ENCODE measurements at regions not wholly inside any gene's neighbourhood (a gene's known extent, or its start where the extent isn't known, plus 50 kb on each side); places are given as distances from the start of the nearest gene placed in this dataset.

- no peak overlapping the region for H3K18ac ChIP-seq (ENCODE audit: low read depth in 1 of 2, low read length in 2 of 2)
- 59% methylated on average over 11 of the region's 15 CpGs for WGBS
Observed at GRCh38 chr13:30019648-30020626, 169.5 kb upstream of the UBL3 start.

GRCh38 chr13:30017880-30018279 is 167.5 kb upstream of the UBL3 start:
- H2BK15ac ChIP-seq (ENCODE audit: low read depth, poor library complexity, severe bottlenecking) = no peak overlapping the region
- H3K23ac ChIP-seq (ENCODE audit: low read length in 2 of 2) = no peak overlapping the region
- no peak overlapping the region for H3K27ac ChIP-seq (ENCODE audit: low read length, poor library complexity, severe bottlenecking)
- H3K9ac ChIP-seq (ENCODE audit: low read length) = no peak overlapping the region
- no peaks in the 10 kb centered on the region for H3K9me3 ChIP-seq (ENCODE audit: control insufficient read depth, low read length)
- H3K4ac ChIP-seq (ENCODE audit: low read depth in 1 of 2, low read length in 2 of 2) = no peak overlapping the region
- H3K14ac ChIP-seq (ENCODE audit: low read length in 2 of 2) = no peak overlapping the region
- no peak overlapping the region for H4K8ac ChIP-seq (ENCODE audit: low read length)
- H3K36me3 ChIP-seq (ENCODE audit: control insufficient read depth in 1 of 2, insufficient read depth in 2 of 2, low read depth in 1 of 2, low read length in 2 of 2) = no peaks in the 10 kb centered on the region
- H3K18ac ChIP-seq (ENCODE audit: low read depth in 1 of 2, low read length in 2 of 2) = no peak overlapping the region
- H2AK5ac ChIP-seq (ENCODE audit: low read length, severe bottlenecking) = no peak overlapping the region
- DNase-seq = no peak
- H2BK12ac ChIP-seq (ENCODE audit: low read length in 2 of 2) = no peak overlapping the region
- H3K27me3 ChIP-seq (ENCODE audit: control insufficient read depth in 1 of 2, insufficient read depth in 1 of 2, low read length in 2 of 2) = peaks cover 0 to 20% of the 10 kb centered on the region in 2 experiments
- no peak overlapping the region for H2BK5ac ChIP-seq (ENCODE audit: low read depth, low read length, poor library complexity, severe bottlenecking)
- no peak overlapping the region for H2AFZ ChIP-seq (ENCODE audit: low read depth, low read length)
- WGBS = 64% methylated on average over 3 of the region's 4 CpGs
- no peaks in the 10 kb centered on the region for H3K79me1 ChIP-seq (replicated peaks; ENCODE audit: low read length, poor library complexity, severe bottlenecking)
- no peak overlapping the region for H4K91ac ChIP-seq (ENCODE audit: low read length)
- H3K4me2 ChIP-seq (ENCODE audit: low read length, poor library complexity, severe bottlenecking) = no peak overlapping the region
- H2BK120ac ChIP-seq (ENCODE audit: low read depth, low read length) = no peak overlapping the region
- H3K4me3 ChIP-seq (ENCODE audit: insufficient read depth in 1 of 2, low read depth in 1 of 2, low read length in 2 of 2) = no peak overlapping the region
- H3K4me1 ChIP-seq (ENCODE audit: control insufficient read depth, insufficient read depth, low read depth, low read length) = peaks cover 6% of the 10 kb centered on the region

More at GRCh38 chr13:30019648-30020626, 169.5 kb upstream of the UBL3 start:
- no peak overlapping the region for H2BK12ac ChIP-seq (ENCODE audit: low read length in 2 of 2)
- H2AFZ ChIP-seq (ENCODE audit: low read depth, low read length) = no peak overlapping the region
- no peaks in the 10 kb centered on the region for H3K79me1 ChIP-seq (replicated peaks; ENCODE audit: low read length, poor library complexity, severe bottlenecking)
- H3K4me3 ChIP-seq (ENCODE audit: insufficient read depth in 1 of 2, low read depth in 1 of 2, low read length in 2 of 2) = no peak overlapping the region
- H2BK5ac ChIP-seq (ENCODE audit: low read depth, low read length, poor library complexity, severe bottlenecking) = no peak overlapping the region
- no peak overlapping the region for H3K9ac ChIP-seq (ENCODE audit: low read length)
- H3K4me1 ChIP-seq (ENCODE audit: control insufficient read depth, insufficient read depth, low read depth, low read length) = peaks cover 6% of the 10 kb centered on the region
- H2AK5ac ChIP-seq (ENCODE audit: low read length, severe bottlenecking) = no peak overlapping the region
- H4K91ac ChIP-seq (ENCODE audit: low read length) = no peak overlapping the region
- H3K4ac ChIP-seq (ENCODE audit: low read depth in 1 of 2, low read length in 2 of 2) = no peak overlapping the region
- no peak overlapping the region for H2BK120ac ChIP-seq (ENCODE audit: low read depth, low read length)
- no peak overlapping the region for H3K27ac ChIP-seq (ENCODE audit: low read length, poor library complexity, severe bottlenecking)
- peaks cover 0 to 10% of the 10 kb centered on the region in 2 experiments for H3K27me3 ChIP-seq (ENCODE audit: control insufficient read depth in 1 of 2, insufficient read depth in 1 of 2, low read length in 2 of 2)
- H3K23ac ChIP-seq (ENCODE audit: low read length in 2 of 2) = no peak overlapping the region
- no peak overlapping the region for H4K8ac ChIP-seq (ENCODE audit: low read length)
- H3K14ac ChIP-seq (ENCODE audit: low read length in 2 of 2) = no peak overlapping the region
- H3K36me3 ChIP-seq (ENCODE audit: control insufficient read depth in 1 of 2, insufficient read depth in 2 of 2, low read depth in 1 of 2, low read length in 2 of 2) = no peaks in the 10 kb centered on the region
- no peaks in the 10 kb centered on the region for H3K9me3 ChIP-seq (ENCODE audit: control insufficient read depth, low read length)
- no peak overlapping the region for H3K4me2 ChIP-seq (ENCODE audit: low read length, poor library complexity, severe bottlenecking)
- no peak overlapping the region for H2BK15ac ChIP-seq (ENCODE audit: low read depth, poor library complexity, severe bottlenecking)
- DNase-seq = no peak

- Histone ChIP-seq H3K79me1 (replicated peaks; ENCODE audit: low read length, poor library complexity, severe bottlenecking) (no peaks in the 10 kb centered on the region), H3K4me2 (ENCODE audit: low read length, poor library complexity, severe bottlenecking) (no peak overlapping the region), H3K9me3 (ENCODE audit: control insufficient read depth, low read length) (no peaks in the 10 kb centered on the region), H3K4me3 (ENCODE audit: insufficient read depth in 1 of 2, low read depth in 1 of 2, low read length in 2 of 2) (no peak overlapping the region), H2BK15ac (ENCODE audit: low read depth, poor library complexity, severe bottlenecking) (no peak overlapping the region), H3K36me3 (ENCODE audit: control insufficient read depth in 1 of 2, insufficient read depth in 2 of 2, low read depth in 1 of 2, low read length in 2 of 2) (no peaks in the 10 kb centered on the region), H2AK5ac (ENCODE audit: low read length, severe bottlenecking) (no peak overlapping the region), H2BK120ac (ENCODE audit: low read depth, low read length) (no peak overlapping the region), H3K27me3 (ENCODE audit: control insufficient read depth in 1 of 2, insufficient read depth in 1 of 2, low read length in 2 of 2) (peaks cover 0 to 20% of the 10 kb centered on the region in 2 experiments), H2BK12ac (ENCODE audit: low read length in 2 of 2) (peak overlapping the region in 1 of 2 experiments; percentile 3), H2BK5ac (ENCODE audit: low read depth, low read length, poor library complexity, severe bottlenecking) (no peak overlapping the region), H3K9ac (ENCODE audit: low read length) (no peak overlapping the region), H3K4ac (ENCODE audit: low read depth in 1 of 2, low read length in 2 of 2) (no peak overlapping the region), H2AFZ (ENCODE audit: low read depth, low read length) (no peak overlapping the region), H3K27ac (ENCODE audit: low read length, poor library complexity, severe bottlenecking) (no peak overlapping the region), H3K23ac (ENCODE audit: low read length in 2 of 2) (no peak overlapping the region), H3K18ac (ENCODE audit: low read depth in 1 of 2, low read length in 2 of 2) (no peak overlapping the region), H3K4me1 (ENCODE audit: control insufficient read depth, insufficient read depth, low read depth, low read length) (peaks cover 6% of the 10 kb centered on the region), H4K91ac (ENCODE audit: low read length) (no peak overlapping the region), H4K8ac (ENCODE audit: low read length) (no peak overlapping the region), H3K14ac (ENCODE audit: low read length in 2 of 2) (peak overlapping the region in 1 of 2 experiments; percentile 64)
- WGBS = 75% methylated on average over 5 of the region's 5 CpGs
- DNase-seq = no peak
Observed at GRCh38 chr13:30016398-30016797, 166.0 kb upstream of the UBL3 start.

GRCh38 chr13:30009411-30009810 is 159.0 kb upstream of the UBL3 start:
- Histone ChIP-seq H3K4me1 (ENCODE audit: control insufficient read depth, insufficient read depth, low read depth, low read length) (no peaks in the 10 kb centered on the region), H3K9ac (ENCODE audit: low read length) (no peak overlapping the region), H3K4ac (ENCODE audit: low read depth in 1 of 2, low read length in 2 of 2) (no peak overlapping the region), H3K27ac (ENCODE audit: low read length, poor library complexity, severe bottlenecking) (no peak overlapping the region), H3K79me1 (replicated peaks; ENCODE audit: low read length, poor library complexity, severe bottlenecking) (no peaks in the 10 kb centered on the region), H3K27me3 (ENCODE audit: control insufficient read depth in 1 of 2, insufficient read depth in 1 of 2, low read length in 2 of 2) (peaks cover 0 to 18% of the 10 kb centered on the region in 2 experiments), H3K36me3 (ENCODE audit: control insufficient read depth in 1 of 2, insufficient read depth in 2 of 2, low read depth in 1 of 2, low read length in 2 of 2) (no peaks in the 10 kb centered on the region), H4K8ac (ENCODE audit: low read length) (no peak overlapping the region), H2AK5ac (ENCODE audit: low read length, severe bottlenecking) (no peak overlapping the region), H3K18ac (ENCODE audit: low read depth in 1 of 2, low read length in 2 of 2) (no peak overlapping the region), H2BK5ac (ENCODE audit: low read depth, low read length, poor library complexity, severe bottlenecking) (no peak overlapping the region), H3K23ac (ENCODE audit: low read length in 2 of 2) (no peak overlapping the region), H2BK15ac (ENCODE audit: low read depth, poor library complexity, severe bottlenecking) (no peak overlapping the region), H3K4me2 (ENCODE audit: low read length, poor library complexity, severe bottlenecking) (no peak overlapping the region), H3K4me3 (ENCODE audit: insufficient read depth in 1 of 2, low read depth in 1 of 2, low read length in 2 of 2) (no peak overlapping the region), H4K91ac (ENCODE audit: low read length) (no peak overlapping the region), H3K9me3 (ENCODE audit: control insufficient read depth, low read length) (no peaks in the 10 kb centered on the region), H3K14ac (ENCODE audit: low read length in 2 of 2) (no peak overlapping the region), H2BK12ac (ENCODE audit: low read length in 2 of 2) (no peak overlapping the region), H2BK120ac (ENCODE audit: low read depth, low read length) (no peak overlapping the region), H2AFZ (ENCODE audit: low read depth, low read length) (no peak overlapping the region)
- WGBS = 100% methylated on average over 1 of the region's 1 CpG
- DNase-seq = no peak

Measured in mesenchymal stem cell (in vitro differentiated cells and primary cell).